ENCODE measurements at regions not wholly inside any gene's neighbourhood (a gene's known extent, or its start where the extent isn't known, plus 50 kb on each side); places are given as distances from the start of the nearest gene placed in this dataset.

DNA sequence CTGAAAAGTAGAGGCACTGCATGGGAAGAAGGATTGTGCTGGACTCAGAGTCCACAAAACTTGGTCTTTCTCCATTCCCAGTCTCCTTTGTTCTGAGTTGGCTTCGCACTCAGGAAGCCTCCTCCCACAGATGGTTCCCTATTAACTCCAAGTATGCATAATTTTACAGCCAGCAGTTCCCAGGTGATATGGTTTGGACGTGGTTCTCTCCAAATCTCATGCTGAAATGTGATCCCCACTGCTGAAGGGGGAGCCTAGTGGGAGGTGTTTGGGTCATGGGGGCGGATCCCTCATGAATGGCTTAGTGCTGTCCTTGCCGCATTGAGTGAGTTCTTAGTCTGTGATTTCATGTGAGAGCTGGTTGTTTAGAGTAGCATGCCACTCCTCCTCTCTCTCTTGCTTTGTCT is 86.6 kb downstream of the FEM1C start:
- H2AK5ac ChIP-seq (ENCODE audit: insufficient read length, low read length): no peak overlapping the region
- peaks cover 5% of the 10 kb centered on the region; the same call in 1 of the 2 replicates for H3K4me1 ChIP-seq (ENCODE audit: insufficient read depth, low read length)
- no peak overlapping the region for H2BK5ac ChIP-seq (ENCODE audit: insufficient read length, low read length)
- H3K4ac ChIP-seq (ENCODE audit: low read depth, low read length): no peak overlapping the region
- H4K91ac ChIP-seq (ENCODE audit: insufficient read length, low read depth, low read length): no peak overlapping the region
- no CpG with 5 or more reads among the region's 4 CpGs for WGBS (ENCODE audit: extremely low coverage, insufficient read length, low lambda C conversion rate)
- no peaks in the 10 kb centered on the region for H4K20me1 ChIP-seq (ENCODE audit: control insufficient read depth, insufficient read depth, insufficient read length)
- no peak overlapping the region for H2BK12ac ChIP-seq (ENCODE audit: insufficient read length, low read depth, low read length)
- no peak for DNase-seq
- no peak overlapping the region for H3K27ac ChIP-seq (ENCODE audit: insufficient read length, low read depth, low read length)
- H3K36me3 Mint-ChIP-seq (ENCODE audit: insufficient read depth in 1 of 3, low read depth in 3 of 3): no peaks in the 10 kb centered on the region
- no peak overlapping the region for H2BK20ac ChIP-seq (ENCODE audit: low read depth, low read length, poor library complexity, severe bottlenecking)
- H3K14ac ChIP-seq (ENCODE audit: insufficient read depth, low read length): no peak overlapping the region
- H3K4me3 Mint-ChIP-seq: no peak overlapping the region
- no peaks in the 10 kb centered on the region for H3K79me1 ChIP-seq (ENCODE audit: insufficient read depth, low read depth, low read length, poor library complexity, severe bottlenecking)
- no peak overlapping the region for H3T11ph ChIP-seq (ENCODE audit: low read length)
- no peak overlapping the region for H3K56ac ChIP-seq (ENCODE audit: insufficient read length, low read depth, low read length)
- no peak overlapping the region for H3K9ac ChIP-seq (ENCODE audit: extremely low read depth, insufficient read length, low read length)
- H3K23ac ChIP-seq (ENCODE audit: insufficient read length, low read depth, low read length): no peak overlapping the region
- H3K4me2 ChIP-seq (ENCODE audit: insufficient read depth, insufficient read length, low read length): no peak overlapping the region
- H3K27ac Mint-ChIP-seq: no peak overlapping the region
- peaks cover 4 to 10% of the 10 kb centered on the region in 2 experiments; a peak in 3 of 4 replicates for H3K4me1 Mint-ChIP-seq
- H2BK120ac ChIP-seq (ENCODE audit: low read depth, low read length, poor library complexity, severe bottlenecking): no peak overlapping the region
- H3K18ac ChIP-seq (ENCODE audit: insufficient read length, low read depth, low read length): no peak overlapping the region
- no peaks in the 10 kb centered on the region for H3K9me3 ChIP-seq (ENCODE audit: control insufficient read depth, low read depth, low read length)
- no peak overlapping the region for H4K5ac ChIP-seq (ENCODE audit: insufficient read length, low read depth, low read length)
- no peak overlapping the region for H2BK15ac ChIP-seq (ENCODE audit: low read depth, low read length)
- no peak overlapping the region for H4K8ac ChIP-seq (replicated peaks; ENCODE audit: insufficient read length, low read depth, low read length)
- H3K9me3 Mint-ChIP-seq: no peaks in the 10 kb centered on the region; a peak in 1 of 5 replicates
- H3K79me2 ChIP-seq (ENCODE audit: insufficient read depth, low read length): no peaks in the 10 kb centered on the region
- no peaks in the 10 kb centered on the region for H3K27me3 Mint-ChIP-seq (ENCODE audit: low read depth)
- no peaks in the 10 kb centered on the region for H3K23me2 ChIP-seq (ENCODE audit: insufficient read length, low read depth, low read length, poor library complexity, severe bottlenecking)
- H2AFZ ChIP-seq (ENCODE audit: low read length): no peak overlapping the region
- TF ChIP-seq CTCF (conservative IDR thresholded peaks at IDR 0.05): no peak
- no peaks in the 10 kb centered on the region for H3K27me3 ChIP-seq (ENCODE audit: insufficient read depth, low read length)
